Mesenchymal stem cell (in vitro differentiated cells and primary cell): ENCODE measurements at regions not wholly inside any gene's neighbourhood (a gene's known extent, or its start where the extent isn't known, plus 50 kb on each side); places are given as distances from the start of the nearest gene placed in this dataset.
"Not testable (repeated sequence)": the region's sequence is repeated elsewhere in the genome, so short reads cannot be mapped to it uniquely, and the experiment has no call there.

ENCODE experiments used
- DNase-seq: peaks from one replicate; pipeline ENCODE4 v3.0.0-alpha.2; 2013
- H2AFZ ChIP-seq: one replicate; pipeline ENCODE4 v1.6.1; 2013; ENCODE audit warnings: low read depth, mild to moderate bottlenecking, control low read depth, inconsistent platforms, low read length, moderate library complexity
- H2AK5ac ChIP-seq: 2 replicates; pipeline ENCODE4 v1.6.1; 2013; ENCODE audit warnings: low read length, moderate library complexity, mild to moderate bottlenecking, inconsistent platforms; ENCODE audit not compliant: severe bottlenecking
- H2BK120ac ChIP-seq: one replicate; pipeline ENCODE4 v1.6.1; 2013; ENCODE audit warnings: low read depth, mild to moderate bottlenecking, inconsistent platforms, low read length, moderate library complexity
- H2BK12ac ChIP-seq, 2 experiments: one replicate each; pipeline ENCODE4 v1.6.1; 2013; ENCODE audit warnings: inconsistent platforms in 2 of 2, low read length in 2 of 2, mild to moderate bottlenecking in 2 of 2, moderate library complexity in 2 of 2, control low read depth in 1 of 2
- H2BK15ac ChIP-seq: one replicate; pipeline ENCODE4 v1.6.1; 2013; ENCODE audit warnings: mild to moderate bottlenecking, low read depth, inconsistent platforms; ENCODE audit not compliant: poor library complexity, severe bottlenecking
- H2BK5ac ChIP-seq: 2 replicates; pipeline ENCODE4 v1.6.1; 2013; ENCODE audit warnings: low read depth, mild to moderate bottlenecking, low read length, control low read depth, inconsistent platforms; ENCODE audit not compliant: poor library complexity, severe bottlenecking
- H3K14ac ChIP-seq, 2 experiments: one replicate each; pipeline ENCODE4 v1.6.1; 2013; ENCODE audit warnings: inconsistent platforms in 2 of 2, low read length in 2 of 2, control low read depth in 1 of 2, mild to moderate bottlenecking in 1 of 2, moderate library complexity in 1 of 2
- H3K18ac ChIP-seq, 2 experiments: one replicate each; pipeline ENCODE4 v1.6.1; 2013; ENCODE audit warnings: inconsistent platforms in 2 of 2, low read length in 2 of 2, control low read depth in 1 of 2, low read depth in 1 of 2, mild to moderate bottlenecking in 1 of 2
- H3K23ac ChIP-seq, 2 experiments: one replicate each; pipeline ENCODE4 v1.6.1; 2013; ENCODE audit warnings: inconsistent platforms in 2 of 2, low read length in 2 of 2, mild to moderate bottlenecking in 2 of 2, moderate library complexity in 2 of 2, control low read depth in 1 of 2
- H3K27ac ChIP-seq: 2 replicates; pipeline ENCODE4 v1.5.1; 2013; ENCODE audit warnings: mild to moderate bottlenecking, moderate library complexity, low read length, control low read depth, inconsistent platforms; ENCODE audit not compliant: poor library complexity, severe bottlenecking
- H3K27me3 ChIP-seq, 2 experiments: 2 replicates each; pipeline versions ENCODE4 v1.6.1 to v1.7.0; 2013; ENCODE audit warnings: low read length in 2 of 2, mild to moderate bottlenecking in 2 of 2, moderate library complexity in 2 of 2, control low read depth in 1 of 2, inconsistent platforms in 1 of 2; ENCODE audit not compliant: control insufficient read depth in 1 of 2, insufficient read depth in 1 of 2
- H3K36me3 ChIP-seq, 2 experiments: 2 replicates each; pipeline versions ENCODE4 v1.6.1 to v1.7.0; 2013; ENCODE audit warnings: low read length in 2 of 2, control low read depth in 1 of 2, inconsistent platforms in 1 of 2, low read depth in 1 of 2, mild to moderate bottlenecking in 1 of 2; ENCODE audit not compliant: insufficient read depth in 2 of 2, control insufficient read depth in 1 of 2
- H3K4ac ChIP-seq, 2 experiments: one replicate each; pipeline ENCODE4 v1.6.1; 2013; ENCODE audit warnings: inconsistent platforms in 2 of 2, low read length in 2 of 2, mild to moderate bottlenecking in 2 of 2, moderate library complexity in 2 of 2, control low read depth in 1 of 2, low read depth in 1 of 2
- H3K4me1 ChIP-seq: 2 replicates; pipeline ENCODE4 v1.6.1; 2013; ENCODE audit warnings: low read depth, low read length, control low read depth; ENCODE audit not compliant: control insufficient read depth, insufficient read depth
- H3K4me2 ChIP-seq: 2 replicates; pipeline ENCODE4 v1.6.1; 2013; ENCODE audit warnings: low read length, mild to moderate bottlenecking, inconsistent platforms; ENCODE audit not compliant: poor library complexity, severe bottlenecking
- H3K4me3 ChIP-seq, 2 experiments: 2 replicates each; pipeline versions ENCODE4 v1.5.1 to v1.7.0; 2013; ENCODE audit warnings: low read length in 2 of 2, mild to moderate bottlenecking in 2 of 2, control low read depth in 1 of 2, low read depth in 1 of 2; ENCODE audit not compliant: insufficient read depth in 1 of 2
- H3K79me1 ChIP-seq: replicated peaks from 2 replicates; pipeline ENCODE4 v1.6.1; 2013; ENCODE audit warnings: mild to moderate bottlenecking, control low read depth, low read length, inconsistent platforms; ENCODE audit not compliant: poor library complexity, severe bottlenecking
- H3K9ac ChIP-seq: 2 replicates; pipeline ENCODE4 v1.7.0; 2013; ENCODE audit warnings: mild to moderate bottlenecking, low read length, moderate library complexity
- H3K9me3 ChIP-seq: 2 replicates; pipeline ENCODE4 v1.7.0; 2013; ENCODE audit warnings: mild to moderate bottlenecking, low read length; ENCODE audit not compliant: control insufficient read depth
- H4K8ac ChIP-seq: one replicate; pipeline ENCODE4 v1.6.1; 2013; ENCODE audit warnings: inconsistent platforms, mild to moderate bottlenecking, low read length, moderate library complexity
- H4K91ac ChIP-seq: one replicate; pipeline ENCODE4 v1.6.1; 2013; ENCODE audit warnings: mild to moderate bottlenecking, low read length, inconsistent platforms
- WGBS: methylation state at CpG from one replicate; pipeline ENCODE4 v1.1.7; 2013; ENCODE audit warnings: mixed read lengths; 5-methylcytosine and 5-hydroxymethylcytosine counted together

GRCh38 chr17:46417907-46418306 lies 56.3 kb upstream of the ARL17B start:
- 71% methylated on average over 1 of the region's 7 CpGs for WGBS
- H3K4me1 ChIP-seq, H3K27me3 ChIP-seq, H2BK5ac ChIP-seq, H3K4me2 ChIP-seq, H3K18ac ChIP-seq, H3K14ac ChIP-seq, H3K79me1 ChIP-seq, H3K9ac ChIP-seq, H2AFZ ChIP-seq, H2BK12ac ChIP-seq, H3K23ac ChIP-seq, H2AK5ac ChIP-seq, H4K8ac ChIP-seq, H4K91ac ChIP-seq, H2BK15ac ChIP-seq, H3K4ac ChIP-seq, H2BK120ac ChIP-seq, H3K27ac ChIP-seq, H3K4me3 ChIP-seq, H3K36me3 ChIP-seq, H3K9me3 ChIP-seq: not testable (repeated sequence)
- DNase-seq = peak; percentile 26

- not testable (repeated sequence) for H2BK120ac ChIP-seq, H2AFZ ChIP-seq, H3K9ac ChIP-seq, H3K14ac ChIP-seq, H2BK15ac ChIP-seq, H3K9me3 ChIP-seq, H3K79me1 ChIP-seq, DNase-seq, H3K36me3 ChIP-seq, H3K27ac ChIP-seq, H3K18ac ChIP-seq, H4K8ac ChIP-seq, H3K4me1 ChIP-seq, H3K27me3 ChIP-seq, H2BK12ac ChIP-seq, H3K23ac ChIP-seq, H3K4me3 ChIP-seq, H3K4me2 ChIP-seq, H4K91ac ChIP-seq, H2AK5ac ChIP-seq, H2BK5ac ChIP-seq, H3K4ac ChIP-seq
- WGBS = no CpG with 5 or more reads among the region's 1 CpG
Measured at GRCh38 chr17:46417261-46417660, 55.7 kb upstream of the ARL17B start.

GRCh38 chr17:46414559-46414958 lies 53.0 kb upstream of the ARL17B start:
- H2BK120ac ChIP-seq, H3K4me3 ChIP-seq, H3K4me1 ChIP-seq, H2BK15ac ChIP-seq, H3K14ac ChIP-seq, DNase-seq, H3K9ac ChIP-seq, H2BK5ac ChIP-seq, H2AFZ ChIP-seq, H3K9me3 ChIP-seq, H3K79me1 ChIP-seq, H3K18ac ChIP-seq, H3K27ac ChIP-seq, H3K23ac ChIP-seq, H4K91ac ChIP-seq, H2AK5ac ChIP-seq, H4K8ac ChIP-seq, H2BK12ac ChIP-seq, H3K4me2 ChIP-seq, H3K36me3 ChIP-seq, H3K4ac ChIP-seq, H3K27me3 ChIP-seq: not testable (repeated sequence)
- no CpG with 5 or more reads among the region's 3 CpGs for WGBS

- not testable (repeated sequence) for H3K79me1 ChIP-seq, H4K8ac ChIP-seq, H3K4me3 ChIP-seq, H3K4me2 ChIP-seq, DNase-seq, H3K27me3 ChIP-seq, H3K4me1 ChIP-seq, H2AFZ ChIP-seq, H3K9me3 ChIP-seq, H2BK120ac ChIP-seq, H2BK12ac ChIP-seq, H2BK5ac ChIP-seq, H3K4ac ChIP-seq, H3K9ac ChIP-seq, H3K18ac ChIP-seq, H2AK5ac ChIP-seq, H3K36me3 ChIP-seq, H3K27ac ChIP-seq, H2BK15ac ChIP-seq, H3K14ac ChIP-seq, H4K91ac ChIP-seq, H3K23ac ChIP-seq
- no CpG with 5 or more reads among the region's 4 CpGs for WGBS
Measured at GRCh38 chr17:46412156-46412555, 50.6 kb upstream of the ARL17B start.
